MM.1S (cell line): ENCODE measurements at regions not wholly inside any gene's neighbourhood (a gene's known extent, or its start where the extent isn't known, plus 50 kb on each side); places are given as distances from the start of the nearest gene placed in this dataset.

Experiments used
- DNase-seq: peaks from one replicate; pipeline ENCODE4 v3.0.0-alpha.2; 2015
- H2AFZ ChIP-seq: fragments of 300-600 bp; sonication (generic); 2 replicates; pipeline ENCODE4 v1.6.0; 2016; ENCODE audit warnings: antibody characterized with exemption, low read length
- H3F3A ChIP-seq: fragments of 300-600 bp; sonication (generic); 2 replicates; pipeline ENCODE4 v1.6.1; 2016; ENCODE audit warnings: mild to moderate bottlenecking, antibody characterized with exemption, low read length, moderate library complexity, mixed read lengths; ENCODE audit not compliant: insufficient read depth
- H3K27ac ChIP-seq: fragments of 300-600 bp; sonication (generic); 2 replicates; pipeline ENCODE4 v1.5.1; 2016; ENCODE audit warnings: mild to moderate bottlenecking, low read length
- H3K27me3 ChIP-seq: fragments of 300-600 bp; sonication (generic); replicated peaks from 2 replicates; pipeline ENCODE4 v1.6.0; 2016; ENCODE audit warnings: low read length; ENCODE audit not compliant: insufficient read depth
- H3K36me3 ChIP-seq: fragments of 300-600 bp; sonication (generic); replicated peaks from 2 replicates; pipeline ENCODE4 v1.6.1; 2016; ENCODE audit warnings: mild to moderate bottlenecking, low read length, mixed read lengths; ENCODE audit not compliant: insufficient read depth
- H3K4me1 ChIP-seq: fragments of 300-600 bp; sonication (generic); 2 replicates; pipeline ENCODE4 v1.6.1; 2016; ENCODE audit warnings: low read length, mixed read lengths
- H3K4me2 ChIP-seq: fragments of 300-600 bp; sonication (generic); 2 replicates; pipeline ENCODE4 v1.6.0; 2016; ENCODE audit warnings: low read depth, low read length
- H3K4me3 ChIP-seq: fragments of 300-600 bp; sonication (generic); 2 replicates; pipeline ENCODE4 v1.5.1; 2016; ENCODE audit warnings: low read length, mixed read lengths
- H3K79me2 ChIP-seq: fragments of 300-600 bp; sonication (generic); 2 replicates; pipeline ENCODE4 v1.6.1; 2016; ENCODE audit warnings: mixed run types, low read length, mixed read lengths
- H3K9ac ChIP-seq: fragments of 300-600 bp; sonication (generic); 2 replicates; pipeline ENCODE4 v1.6.1; 2016; ENCODE audit warnings: low read length, mixed read lengths
- H3K9me2 ChIP-seq: fragments of 300-600 bp; sonication (generic); replicated peaks from 2 replicates; pipeline ENCODE4 v1.6.1; 2016; ENCODE audit warnings: mild to moderate bottlenecking, low read length, mixed read lengths; ENCODE audit not compliant: insufficient read depth
- H3K9me3 ChIP-seq: fragments of 300-600 bp; sonication (generic); replicated peaks from 2 replicates; pipeline ENCODE4 v1.6.1; 2016; ENCODE audit warnings: mild to moderate bottlenecking, low read length, mixed read lengths; ENCODE audit not compliant: insufficient read depth
- H4K20me1 ChIP-seq: fragments of 300-600 bp; sonication (generic); 2 replicates; pipeline ENCODE4 v1.6.1; 2016; ENCODE audit warnings: mild to moderate bottlenecking, low read length, moderate library complexity, mixed read lengths; ENCODE audit not compliant: insufficient read depth
- CTCF ChIP-seq: fragments of 300-600 bp; sonication (generic); IDR thresholded peaks from 2 replicates; pipeline ENCODE4 v1.5.1; 2016; ENCODE audit warnings: antibody characterized with exemption, low read length, mixed read lengths
- EZH2 ChIP-seq: fragments of 300-600 bp; sonication (generic); optimal IDR thresholded peaks from 2 replicates; pipeline ENCODE3; 2017; ENCODE audit warnings: low read depth, mild to moderate bottlenecking, antibody characterized with exemption, low read length, mixed read lengths
- EZH2phosphoT487 ChIP-seq: fragments of 300-600 bp; sonication (generic); IDR thresholded peaks from 2 replicates; pipeline ENCODE4 v1.6.1; 2018; ENCODE audit warnings: antibody characterized with exemption, low read length

GRCh38 chr1:221241592-221241991, 362.3 kb downstream of the HLX start:
- no peaks in the 10 kb centered on the region for H3K36me3 ChIP-seq
- no peak overlapping the region for H3K4me3 ChIP-seq
- H3K9me2 ChIP-seq = no peaks in the 10 kb centered on the region
- H3K27me3 ChIP-seq = no peaks in the 10 kb centered on the region
- DNase-seq = no peak
- no peak overlapping the region for H3K4me2 ChIP-seq
- H3K9ac ChIP-seq = no peak overlapping the region
- TF ChIP-seq EZH2 (no peak), EZH2phosphoT487 (no peak), CTCF (no peak)
- H3F3A ChIP-seq = no peaks in the 10 kb centered on the region
- no peaks in the 10 kb centered on the region for H3K9me3 ChIP-seq
- no peaks in the 10 kb centered on the region for H4K20me1 ChIP-seq
- no peaks in the 10 kb centered on the region for H3K4me1 ChIP-seq
- no peak overlapping the region for H3K27ac ChIP-seq
- no peaks in the 10 kb centered on the region for H3K79me2 ChIP-seq
- H2AFZ ChIP-seq = no peak overlapping the region

- Histone ChIP-seq H3K9me3 (no peaks in the 10 kb centered on the region), H3F3A (no peaks in the 10 kb centered on the region), H3K9ac (no peak overlapping the region), H3K27ac (no peak overlapping the region), H2AFZ (no peak overlapping the region), H3K4me2 (no peak overlapping the region), H3K27me3 (no peaks in the 10 kb centered on the region), H3K79me2 (no peaks in the 10 kb centered on the region), H4K20me1 (no peaks in the 10 kb centered on the region), H3K36me3 (no peaks in the 10 kb centered on the region), H3K4me1 (no peaks in the 10 kb centered on the region), H3K4me3 (no peak overlapping the region), H3K9me2 (no peaks in the 10 kb centered on the region)
- TF ChIP-seq CTCF (no peak), EZH2 (no peak), EZH2phosphoT487 (no peak)
- no peak for DNase-seq
These were observed 366.8 kb downstream of the HLX start for GRCh38 chr1:221246067-221246466.

- no peaks in the 10 kb centered on the region for H3K4me1 ChIP-seq
- H3K9me3 ChIP-seq = no peaks in the 10 kb centered on the region
- no peaks in the 10 kb centered on the region for H3K27me3 ChIP-seq
- H3K27ac ChIP-seq = no peak overlapping the region
- H3K9ac ChIP-seq = no peak overlapping the region
- H2AFZ ChIP-seq = no peak overlapping the region
- H4K20me1 ChIP-seq = no peaks in the 10 kb centered on the region
- no peaks in the 10 kb centered on the region for H3K36me3 ChIP-seq
- no peaks in the 10 kb centered on the region for H3F3A ChIP-seq
- TF ChIP-seq CTCF (no peak), EZH2 (no peak), EZH2phosphoT487 (no peak)
- no peak for DNase-seq
- no peak overlapping the region for H3K4me3 ChIP-seq
- no peaks in the 10 kb centered on the region for H3K79me2 ChIP-seq
- H3K4me2 ChIP-seq = no peak overlapping the region
- H3K9me2 ChIP-seq = no peaks in the 10 kb centered on the region
These were observed 367.6 kb downstream of the HLX start for GRCh38 chr1:221246628-221247415.
